Stromal cell of bone marrow (primary cell): ENCODE measurements at regions not wholly inside any gene's neighbourhood (a gene's known extent, or its start where the extent isn't known, plus 50 kb on each side); places are given as distances from the start of the nearest gene placed in this dataset.
"Not testable (repeated sequence)": the region's sequence is repeated elsewhere in the genome, so short reads cannot be mapped to it uniquely, and the experiment has no call there.

Experiments
- DNase-seq: peaks from one replicate; pipeline ENCODE4 v3.0.0-alpha.2; 2012; ENCODE audit warnings: low read depth

DNA sequence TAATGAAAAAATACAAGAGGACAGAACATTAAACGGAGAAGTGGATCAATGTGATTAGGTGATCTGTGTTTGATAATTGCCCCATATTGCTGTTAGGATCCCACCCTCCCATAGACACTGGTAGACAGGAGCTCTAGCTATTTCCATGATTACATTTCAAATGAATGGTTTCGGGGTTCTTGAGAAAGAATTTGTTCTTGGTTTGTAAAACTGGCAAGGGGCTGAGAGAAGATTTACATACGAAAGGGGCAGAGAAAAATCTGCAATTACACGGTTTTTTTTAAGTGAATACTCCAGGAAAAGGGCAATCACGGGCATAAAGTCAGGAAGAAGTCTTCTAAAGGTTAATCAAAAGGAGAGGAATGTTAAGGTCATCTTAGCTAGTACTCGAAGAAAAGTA lies 2125.7 kb upstream of the PCDH20 start:
- no peak for DNase-seq

- DNase-seq, result no peak
Observed at GRCh38 chr13:63540061-63540460, 2124.4 kb upstream of the PCDH20 start.

DNA sequence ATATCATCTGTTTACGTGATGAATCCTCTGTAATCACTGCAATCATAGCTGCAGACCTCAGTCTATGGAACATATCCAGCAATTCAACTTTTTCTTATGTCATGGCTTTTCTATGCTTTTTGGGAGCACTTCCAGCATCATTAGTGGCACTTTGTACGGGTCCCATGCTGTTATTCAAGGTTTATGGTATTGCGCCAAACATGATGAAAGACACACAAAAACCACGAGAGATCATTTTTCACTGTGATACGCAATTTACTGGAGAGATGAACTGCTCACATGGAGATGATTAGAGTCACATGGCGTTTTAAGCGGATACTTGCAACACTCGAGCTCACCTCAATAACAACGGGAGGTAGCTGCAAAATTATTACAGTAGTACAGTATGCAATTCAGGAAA lies 2101.7 kb upstream of the PCDH20 start:
- peak; percentile 79 for DNase-seq

DNA sequence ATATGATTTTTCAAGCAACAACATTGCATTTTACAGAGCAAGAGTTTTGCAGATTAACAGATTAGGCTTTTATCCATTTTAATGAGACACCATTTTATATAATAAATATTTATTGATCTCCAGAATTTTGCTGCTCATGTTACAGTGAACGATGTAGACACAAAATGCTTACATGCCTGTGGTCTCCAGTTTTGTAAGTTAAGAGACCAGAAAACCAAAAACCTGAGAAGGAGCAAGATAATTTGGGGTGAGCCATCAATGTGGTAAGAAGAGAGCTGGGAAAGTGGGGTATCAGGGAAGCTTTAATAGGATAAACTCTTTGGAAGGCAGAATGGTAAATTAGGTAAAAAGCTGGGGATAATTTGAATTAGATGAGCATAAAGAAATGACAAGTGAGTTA lies 2100.5 kb upstream of the PCDH20 start:
- no peak for DNase-seq

- DNase-seq, result no peak
Observed at GRCh38 chr13:63514886-63515285, 2099.2 kb upstream of the PCDH20 start.

GRCh38 chr13:63512095-63512494 lies 2096.4 kb upstream of the PCDH20 start:
- no peak for DNase-seq

DNA sequence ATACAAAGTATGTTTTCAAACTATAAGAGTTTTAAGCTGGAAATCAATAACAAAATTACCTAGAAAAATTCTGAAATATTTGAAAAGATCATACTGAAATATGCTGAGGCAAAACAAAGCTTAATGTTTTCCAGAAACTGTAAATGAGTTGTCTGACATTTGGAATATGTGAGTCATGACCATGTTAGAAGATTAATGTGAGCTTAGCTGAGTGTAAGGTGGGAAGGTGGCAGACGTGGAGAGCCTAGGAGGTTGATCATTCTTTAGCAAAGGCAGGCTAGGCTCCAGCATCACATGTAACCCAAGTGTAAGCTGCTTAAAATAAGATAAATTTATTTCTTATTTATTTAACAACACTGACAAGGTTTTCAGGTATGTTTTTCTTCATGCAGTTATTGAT lies 2086.1 kb upstream of the PCDH20 start:
- peak; percentile 40 for DNase-seq

DNA sequence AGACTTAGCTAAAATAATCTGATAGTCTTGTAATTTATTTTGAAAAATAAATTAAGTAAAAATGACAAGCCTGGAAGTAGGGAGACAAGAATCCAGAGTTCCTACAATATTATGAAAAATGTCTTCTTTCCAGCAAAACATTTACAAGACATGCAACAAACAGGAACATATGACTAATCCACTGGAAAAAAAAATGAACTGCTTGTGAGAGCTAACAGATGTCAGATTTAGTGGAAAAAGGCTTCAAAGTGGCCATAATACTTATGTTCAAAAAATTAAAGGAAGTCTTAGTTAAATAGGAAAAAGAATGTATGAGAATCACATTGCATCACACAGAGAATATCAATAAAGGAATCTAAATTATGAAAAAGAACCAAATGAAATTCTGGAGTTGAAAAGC lies 2082.0 kb upstream of the PCDH20 start:
- DNase-seq, result peak; percentile 31

GRCh38 chr13:63492604-63493003 lies 2077.0 kb upstream of the PCDH20 start:
- DNase-seq, result no peak

DNA sequence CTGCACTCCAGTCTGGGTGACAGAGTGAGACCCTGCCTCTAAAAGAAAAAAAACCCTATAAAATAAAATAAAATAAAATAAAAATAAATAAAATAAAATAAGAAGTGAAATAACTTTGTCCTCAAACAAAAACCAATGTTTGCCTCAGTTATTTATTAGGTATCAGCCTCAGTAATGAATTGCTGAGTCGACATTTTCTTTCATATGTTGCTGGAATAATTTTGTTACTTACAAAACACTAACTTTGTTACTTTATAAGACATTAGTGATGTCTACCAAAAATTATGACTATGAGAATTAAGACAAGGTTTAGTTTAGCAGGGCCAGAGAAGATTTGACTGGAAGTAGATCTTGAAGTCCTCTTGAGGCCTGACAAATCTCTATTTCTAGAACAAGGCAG lies 2074.5 kb upstream of the PCDH20 start:
- no peak for DNase-seq

- peak; percentile 82 for DNase-seq
Observed at GRCh38 chr13:63481334-63481733, 2065.7 kb upstream of the PCDH20 start.

GRCh38 chr13:63472711-63473110 lies 2057.1 kb upstream of the PCDH20 start:
- DNase-seq, result no peak

DNA sequence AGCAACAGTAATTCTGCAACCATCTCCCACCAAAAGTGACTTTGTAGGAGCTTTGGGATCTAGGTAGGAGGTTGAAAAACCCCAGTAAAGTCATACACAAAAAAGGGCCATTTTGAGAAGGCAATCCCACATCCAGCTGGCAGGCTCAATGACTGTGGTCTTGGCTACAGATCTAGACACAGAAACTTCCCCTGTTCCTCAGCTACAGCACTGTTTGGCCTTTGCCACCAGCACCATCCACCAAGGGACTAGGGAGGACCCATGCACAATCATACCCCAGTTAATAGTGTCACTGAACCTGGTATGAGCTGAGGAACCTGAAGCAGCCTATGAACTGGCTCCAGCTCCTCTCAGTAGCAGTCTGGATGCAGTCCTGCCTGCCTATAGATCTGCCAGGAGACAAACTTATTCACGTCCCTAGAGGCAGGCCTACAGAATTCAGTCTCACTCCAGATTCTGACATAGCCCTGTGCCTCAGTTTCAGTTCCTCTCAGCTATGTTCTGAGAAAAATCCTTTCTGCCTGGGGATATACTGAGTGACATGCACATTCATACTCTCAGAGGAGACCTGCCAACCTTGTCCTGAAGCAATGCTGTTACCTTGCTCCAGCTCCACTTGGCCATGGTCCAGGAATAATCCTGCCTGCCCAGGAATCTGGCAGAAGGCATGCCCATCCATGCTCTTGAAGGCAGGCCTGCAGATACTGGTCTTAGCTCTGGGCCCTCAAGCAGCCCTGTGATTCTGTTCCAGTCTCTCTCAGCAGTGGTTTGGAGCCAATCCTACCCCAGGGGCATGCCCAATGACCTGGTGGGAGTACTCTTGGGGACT lies 2048.3 kb upstream of the PCDH20 start:
- DNase-seq, result no peak

DNA sequence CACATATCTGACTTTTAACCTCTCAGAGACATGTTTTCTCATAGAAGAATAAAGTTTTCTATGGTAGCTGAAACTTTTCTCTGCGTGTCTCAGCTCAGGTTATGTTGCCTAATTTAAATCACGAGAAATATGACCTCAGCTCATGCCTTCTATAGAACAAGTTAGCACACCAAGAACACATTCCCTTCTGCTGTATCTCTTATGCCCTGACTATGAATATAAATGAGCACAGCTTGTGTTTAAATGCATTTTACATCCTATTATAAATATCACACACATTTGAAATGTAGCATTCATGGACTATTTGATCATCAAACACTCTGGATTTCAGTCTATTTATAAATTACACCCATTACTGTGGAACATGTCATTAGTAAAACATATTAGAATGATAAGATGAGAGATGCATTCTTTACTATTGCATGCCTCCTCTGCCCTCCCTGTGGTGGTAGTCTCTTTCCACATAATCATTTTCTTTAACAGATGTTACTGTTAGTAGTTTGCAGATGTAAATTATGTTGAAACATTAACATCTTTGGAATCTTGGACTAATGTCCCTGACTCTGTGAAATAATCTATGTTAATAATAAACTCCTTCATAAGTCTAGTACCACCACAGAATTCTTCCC lies 2044.9 kb upstream of the PCDH20 start:
- DNase-seq, result no peak

- DNase-seq, result no peak
Observed at GRCh38 chr13:63457186-63457585, 2041.5 kb upstream of the PCDH20 start.

DNA sequence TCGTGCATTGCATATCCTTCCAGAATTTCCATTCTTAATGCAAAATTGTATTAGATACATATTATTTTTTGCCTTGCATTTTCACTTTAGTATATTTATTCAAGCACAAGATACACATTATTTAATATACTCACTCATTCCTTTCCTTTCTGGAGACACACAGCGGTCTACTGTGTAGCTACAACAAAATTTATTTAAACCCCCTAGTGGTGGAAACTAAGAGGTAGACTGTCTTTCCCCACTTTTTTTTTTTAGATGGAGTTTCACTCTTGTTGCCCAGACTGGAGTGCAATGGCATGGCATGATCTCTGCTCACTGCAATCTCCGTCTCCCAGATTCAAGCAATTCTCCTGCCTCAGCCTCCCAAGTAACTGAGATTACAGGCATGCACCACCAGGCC lies 2040.3 kb upstream of the PCDH20 start:
- no peak for DNase-seq

- DNase-seq, result no peak
Observed at GRCh38 chr13:63449550-63449949, 2033.9 kb upstream of the PCDH20 start.

GRCh38 chr13:63448692-63449091 lies 2033.0 kb upstream of the PCDH20 start:
- DNase-seq, result no peak

DNA sequence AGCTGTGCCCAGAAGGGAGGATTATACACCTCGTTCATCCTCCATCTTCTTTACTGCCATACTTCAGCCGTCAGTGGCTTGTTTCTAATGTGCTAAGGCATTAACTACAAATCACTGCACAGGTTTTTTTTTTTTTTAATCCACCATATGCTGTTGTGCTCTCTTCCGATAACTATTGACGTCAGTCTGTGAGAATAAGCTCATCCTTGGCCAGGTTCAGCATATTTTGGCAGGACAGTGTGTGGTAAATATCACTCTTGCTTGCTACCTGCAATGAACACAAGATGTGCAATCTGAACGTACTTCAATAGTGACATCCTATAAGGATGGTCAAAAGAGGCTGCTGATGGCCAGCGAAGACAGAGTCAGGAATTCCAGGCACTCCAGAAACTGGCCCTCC lies 2030.7 kb upstream of the PCDH20 start:
- no peak for DNase-seq

- DNase-seq, result not testable (repeated sequence)
Observed at GRCh38 chr13:63444225-63444624, 2028.6 kb upstream of the PCDH20 start.

GRCh38 chr13:63438951-63439350 lies 2023.3 kb upstream of the PCDH20 start:
- DNase-seq, result no peak

- DNase-seq, result no peak
Observed at GRCh38 chr13:63436325-63436668, 2020.6 kb upstream of the PCDH20 start.

- peak; percentile 100 for DNase-seq
Observed at GRCh38 chr13:63435667-63436324, 2020.1 kb upstream of the PCDH20 start.
